PC-9 (cell line): ENCODE measurements at regions not wholly inside any gene's neighbourhood (a gene's known extent, or its start where the extent isn't known, plus 50 kb on each side); places are given as distances from the start of the nearest gene placed in this dataset.

ENCODE experiments used
- EZH2 ChIP-seq: fragments of 200-600 bp; sonication (generic); IDR thresholded peaks from 2 replicates; pipeline ENCODE4 v1.8.0; 2017; ENCODE audit warnings: antibody characterized with exemption, low read depth
- TF ChIP-seq, protein P1 (sequence below): fragments of 200-600 bp; sonication (generic); conservative IDR thresholded peaks from 2 replicates; pipeline ENCODE4 v1.6.1; 2017; ENCODE audit warnings: mixed run types, antibody characterized with exemption, mild to moderate bottlenecking, moderate library complexity

GRCh38 chrX:137198040-137198439, 164.2 kb upstream of the GPR101 start:
- no peak for TF ChIP-seq EZH2
- TF ChIP-seq, protein P1, sequence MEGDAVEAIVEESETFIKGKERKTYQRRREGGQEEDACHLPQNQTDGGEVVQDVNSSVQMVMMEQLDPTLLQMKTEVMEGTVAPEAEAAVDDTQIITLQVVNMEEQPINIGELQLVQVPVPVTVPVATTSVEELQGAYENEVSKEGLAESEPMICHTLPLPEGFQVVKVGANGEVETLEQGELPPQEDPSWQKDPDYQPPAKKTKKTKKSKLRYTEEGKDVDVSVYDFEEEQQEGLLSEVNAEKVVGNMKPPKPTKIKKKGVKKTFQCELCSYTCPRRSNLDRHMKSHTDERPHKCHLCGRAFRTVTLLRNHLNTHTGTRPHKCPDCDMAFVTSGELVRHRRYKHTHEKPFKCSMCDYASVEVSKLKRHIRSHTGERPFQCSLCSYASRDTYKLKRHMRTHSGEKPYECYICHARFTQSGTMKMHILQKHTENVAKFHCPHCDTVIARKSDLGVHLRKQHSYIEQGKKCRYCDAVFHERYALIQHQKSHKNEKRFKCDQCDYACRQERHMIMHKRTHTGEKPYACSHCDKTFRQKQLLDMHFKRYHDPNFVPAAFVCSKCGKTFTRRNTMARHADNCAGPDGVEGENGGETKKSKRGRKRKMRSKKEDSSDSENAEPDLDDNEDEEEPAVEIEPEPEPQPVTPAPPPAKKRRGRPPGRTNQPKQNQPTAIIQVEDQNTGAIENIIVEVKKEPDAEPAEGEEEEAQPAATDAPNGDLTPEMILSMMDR: no peak
